Astrocyte (in vitro differentiated cells and primary cell): ENCODE measurements at regions not wholly inside any gene's neighbourhood (a gene's known extent, or its start where the extent isn't known, plus 50 kb on each side); places are given as distances from the start of the nearest gene placed in this dataset.

Experiments used
- EZH2 ChIP-seq: IDR thresholded peaks from 2 replicates; pipeline ENCODE4 v1.6.1; 2012; ENCODE audit warnings: mild to moderate bottlenecking, low read length, inconsistent platforms; ENCODE audit not compliant: insufficient read depth
- TF ChIP-seq, protein P1 (sequence below): IDR thresholded peaks from 2 replicates; pipeline ENCODE4 v1.5.1; 2011; ENCODE audit warnings: low read depth, mild to moderate bottlenecking, inconsistent platforms, low read length, moderate library complexity; ENCODE audit not compliant: insufficient read depth

DNA sequence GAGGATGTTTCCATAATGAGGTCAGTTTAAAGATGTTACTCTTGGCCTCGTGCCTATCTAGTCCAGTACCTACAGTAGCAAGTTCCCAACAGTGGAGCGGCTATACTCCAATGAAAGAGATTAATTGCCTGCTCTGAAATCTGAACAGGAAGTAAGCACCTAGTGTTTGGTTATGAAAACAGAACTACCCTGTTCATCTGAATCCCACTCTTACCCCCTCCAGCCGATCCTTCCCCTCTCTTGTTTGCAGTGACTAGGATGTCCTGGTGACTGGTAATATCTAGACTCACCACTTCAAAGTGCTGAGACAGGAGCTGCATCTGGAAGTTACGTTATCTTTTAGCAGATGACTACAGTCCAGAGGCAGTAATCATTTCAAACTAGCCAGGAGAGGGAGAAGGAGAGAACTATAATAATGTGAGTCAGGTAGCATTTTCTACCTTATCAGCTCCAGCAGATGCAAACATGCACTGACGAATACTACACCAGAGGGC is 666.7 kb upstream of the NRP1 start:
- TF ChIP-seq, protein P1, sequence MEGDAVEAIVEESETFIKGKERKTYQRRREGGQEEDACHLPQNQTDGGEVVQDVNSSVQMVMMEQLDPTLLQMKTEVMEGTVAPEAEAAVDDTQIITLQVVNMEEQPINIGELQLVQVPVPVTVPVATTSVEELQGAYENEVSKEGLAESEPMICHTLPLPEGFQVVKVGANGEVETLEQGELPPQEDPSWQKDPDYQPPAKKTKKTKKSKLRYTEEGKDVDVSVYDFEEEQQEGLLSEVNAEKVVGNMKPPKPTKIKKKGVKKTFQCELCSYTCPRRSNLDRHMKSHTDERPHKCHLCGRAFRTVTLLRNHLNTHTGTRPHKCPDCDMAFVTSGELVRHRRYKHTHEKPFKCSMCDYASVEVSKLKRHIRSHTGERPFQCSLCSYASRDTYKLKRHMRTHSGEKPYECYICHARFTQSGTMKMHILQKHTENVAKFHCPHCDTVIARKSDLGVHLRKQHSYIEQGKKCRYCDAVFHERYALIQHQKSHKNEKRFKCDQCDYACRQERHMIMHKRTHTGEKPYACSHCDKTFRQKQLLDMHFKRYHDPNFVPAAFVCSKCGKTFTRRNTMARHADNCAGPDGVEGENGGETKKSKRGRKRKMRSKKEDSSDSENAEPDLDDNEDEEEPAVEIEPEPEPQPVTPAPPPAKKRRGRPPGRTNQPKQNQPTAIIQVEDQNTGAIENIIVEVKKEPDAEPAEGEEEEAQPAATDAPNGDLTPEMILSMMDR = no peak
- TF ChIP-seq EZH2 = no peak
